Ishikawa (cell line): ENCODE measurements at regions not wholly inside any gene's neighbourhood (a gene's known extent, or its start where the extent isn't known, plus 50 kb on each side); places are given as distances from the start of the nearest gene placed in this dataset.

Experiments
- CEBPB ChIP-seq: IDR thresholded peaks from 2 replicates; pipeline ENCODE4 v1.6.1; 2012
- CREB1 ChIP-seq: IDR thresholded peaks from 2 replicates; pipeline ENCODE4 v1.6.1; 2012; ENCODE audit warnings: low read depth
- EGR1 ChIP-seq: IDR thresholded peaks from 2 replicates; pipeline ENCODE4 v1.6.1; 2012
- EP300 ChIP-seq: IDR thresholded peaks from 2 replicates; pipeline ENCODE4 v1.6.1; 2012; ENCODE audit warnings: borderline replicate concordance
- FOXM1 ChIP-seq: IDR thresholded peaks from 2 replicates; pipeline ENCODE4 v1.6.1; 2012; ENCODE audit warnings: low read depth, borderline replicate concordance
- NFIC ChIP-seq: IDR thresholded peaks from 2 replicates; pipeline ENCODE4 v1.6.1; 2012
- RAD21 ChIP-seq: IDR thresholded peaks from 2 replicates; pipeline ENCODE4 v1.6.1; 2012; ENCODE audit warnings: low read depth
- TAF1 ChIP-seq: IDR thresholded peaks from 2 replicates; pipeline ENCODE4 v1.6.1; 2012; ENCODE audit warnings: low read depth, mild to moderate bottlenecking
- TCF12 ChIP-seq: IDR thresholded peaks from 2 replicates; pipeline ENCODE4 v1.6.1; 2012; ENCODE audit warnings: low read depth
- TEAD4 ChIP-seq: IDR thresholded peaks from 2 replicates; pipeline ENCODE4 v1.6.1; 2012
- YY1 ChIP-seq: IDR thresholded peaks from 2 replicates; pipeline ENCODE4 v1.6.1; 2012; ENCODE audit warnings: low read depth
- ZBTB7A ChIP-seq: IDR thresholded peaks from 2 replicates; pipeline ENCODE4 v1.6.1; 2012; ENCODE audit warnings: low read depth
- TF ChIP-seq, protein P1 (sequence below): IDR thresholded peaks from 2 replicates; pipeline ENCODE4 v1.6.1; 2012
- TF ChIP-seq, protein P2 (sequence below): IDR thresholded peaks from 2 replicates; pipeline ENCODE4 v1.6.1; 2012; ENCODE audit warnings: low read depth, mild to moderate bottlenecking
- TF ChIP-seq, protein P3 (sequence below): IDR thresholded peaks from 2 replicates; pipeline ENCODE4 v1.6.1; 2012

DNA sequence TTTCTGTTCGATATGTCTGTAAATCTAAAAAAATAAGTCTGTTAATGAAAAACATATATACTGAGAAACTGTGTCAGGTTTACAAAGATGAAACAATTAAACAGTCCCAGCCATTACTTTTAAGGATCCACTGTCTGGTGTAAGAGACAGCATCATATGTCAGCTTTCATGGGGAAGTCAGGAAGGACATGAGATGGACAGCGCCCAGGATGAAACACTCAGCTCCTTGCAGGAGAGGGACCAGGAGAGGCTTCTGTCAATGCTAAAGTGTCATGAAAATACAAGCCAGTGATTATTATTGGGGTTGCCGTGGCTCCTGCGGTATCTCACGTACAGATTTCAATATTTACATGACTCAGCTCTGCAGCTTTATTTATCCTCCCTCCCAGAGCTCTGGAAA, 1524.6 kb downstream of the TBC1D22A start:
- TF ChIP-seq CEBPB (no peak), ZBTB7A (no peak), YY1 (no peak), EGR1 (no peak), EP300 (no peak)
- TF ChIP-seq, protein P1, sequence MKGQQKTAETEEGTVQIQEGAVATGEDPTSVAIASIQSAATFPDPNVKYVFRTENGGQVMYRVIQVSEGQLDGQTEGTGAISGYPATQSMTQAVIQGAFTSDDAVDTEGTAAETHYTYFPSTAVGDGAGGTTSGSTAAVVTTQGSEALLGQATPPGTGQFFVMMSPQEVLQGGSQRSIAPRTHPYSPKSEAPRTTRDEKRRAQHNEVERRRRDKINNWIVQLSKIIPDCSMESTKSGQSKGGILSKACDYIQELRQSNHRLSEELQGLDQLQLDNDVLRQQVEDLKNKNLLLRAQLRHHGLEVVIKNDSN, result no peak
- TF ChIP-seq, protein P2, sequence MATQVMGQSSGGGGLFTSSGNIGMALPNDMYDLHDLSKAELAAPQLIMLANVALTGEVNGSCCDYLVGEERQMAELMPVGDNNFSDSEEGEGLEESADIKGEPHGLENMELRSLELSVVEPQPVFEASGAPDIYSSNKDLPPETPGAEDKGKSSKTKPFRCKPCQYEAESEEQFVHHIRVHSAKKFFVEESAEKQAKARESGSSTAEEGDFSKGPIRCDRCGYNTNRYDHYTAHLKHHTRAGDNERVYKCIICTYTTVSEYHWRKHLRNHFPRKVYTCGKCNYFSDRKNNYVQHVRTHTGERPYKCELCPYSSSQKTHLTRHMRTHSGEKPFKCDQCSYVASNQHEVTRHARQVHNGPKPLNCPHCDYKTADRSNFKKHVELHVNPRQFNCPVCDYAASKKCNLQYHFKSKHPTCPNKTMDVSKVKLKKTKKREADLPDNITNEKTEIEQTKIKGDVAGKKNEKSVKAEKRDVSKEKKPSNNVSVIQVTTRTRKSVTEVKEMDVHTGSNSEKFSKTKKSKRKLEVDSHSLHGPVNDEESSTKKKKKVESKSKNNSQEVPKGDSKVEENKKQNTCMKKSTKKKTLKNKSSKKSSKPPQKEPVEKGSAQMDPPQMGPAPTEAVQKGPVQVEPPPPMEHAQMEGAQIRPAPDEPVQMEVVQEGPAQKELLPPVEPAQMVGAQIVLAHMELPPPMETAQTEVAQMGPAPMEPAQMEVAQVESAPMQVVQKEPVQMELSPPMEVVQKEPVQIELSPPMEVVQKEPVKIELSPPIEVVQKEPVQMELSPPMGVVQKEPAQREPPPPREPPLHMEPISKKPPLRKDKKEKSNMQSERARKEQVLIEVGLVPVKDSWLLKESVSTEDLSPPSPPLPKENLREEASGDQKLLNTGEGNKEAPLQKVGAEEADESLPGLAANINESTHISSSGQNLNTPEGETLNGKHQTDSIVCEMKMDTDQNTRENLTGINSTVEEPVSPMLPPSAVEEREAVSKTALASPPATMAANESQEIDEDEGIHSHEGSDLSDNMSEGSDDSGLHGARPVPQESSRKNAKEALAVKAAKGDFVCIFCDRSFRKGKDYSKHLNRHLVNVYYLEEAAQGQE, result no peak

DNA sequence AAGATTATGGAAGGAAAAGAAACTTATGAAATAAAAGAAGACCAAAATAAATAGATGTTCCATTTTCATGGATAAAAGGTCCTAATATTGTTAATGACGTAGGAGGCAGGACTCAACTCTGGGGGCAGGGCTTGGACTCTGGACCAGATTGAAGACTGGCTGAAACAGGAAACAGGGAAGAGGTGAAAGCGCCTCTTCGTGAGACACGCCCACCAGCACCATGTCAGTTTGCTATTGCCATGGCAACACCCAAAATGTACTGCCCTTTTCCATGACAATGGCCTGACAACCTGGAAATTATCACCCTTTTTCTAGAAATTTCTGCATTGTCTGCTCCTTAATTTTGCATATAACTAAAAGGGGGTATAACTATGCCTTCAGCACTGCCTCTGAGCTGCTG, 1522.2 kb downstream of the TBC1D22A start:
- TF ChIP-seq ZBTB7A (no peak), TAF1 (no peak), CREB1 (no peak), YY1 (no peak), NFIC (no peak)
- TF ChIP-seq, protein P2, result no peak

DNA sequence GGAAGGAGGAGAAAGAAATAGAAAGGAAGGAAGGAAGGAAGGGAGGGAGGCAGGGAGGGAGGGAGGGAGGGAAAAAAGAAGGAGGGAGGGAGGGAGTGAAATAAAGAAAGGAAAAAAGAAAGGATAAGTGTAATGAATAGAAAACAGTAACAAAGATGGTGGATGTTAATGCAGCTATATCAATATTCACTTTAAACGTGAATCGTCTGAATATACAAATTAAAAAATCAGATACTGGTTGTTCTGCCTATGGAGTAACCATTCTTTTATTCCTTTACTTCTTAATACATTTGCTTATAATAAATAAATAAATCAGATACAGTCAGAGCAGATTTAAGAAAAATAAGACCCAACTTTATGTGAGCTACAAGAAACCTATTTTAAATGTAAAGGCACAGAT, 1520.4 kb downstream of the TBC1D22A start:
- TF ChIP-seq EGR1, result no peak
- TF ChIP-seq, protein P3, sequence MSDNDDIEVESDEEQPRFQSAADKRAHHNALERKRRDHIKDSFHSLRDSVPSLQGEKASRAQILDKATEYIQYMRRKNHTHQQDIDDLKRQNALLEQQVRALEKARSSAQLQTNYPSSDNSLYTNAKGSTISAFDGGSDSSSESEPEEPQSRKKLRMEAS, result no peak
- no peak for TF ChIP-seq ZBTB7A
- no peak for TF ChIP-seq TEAD4
- TF ChIP-seq TAF1, result no peak
- no peak for TF ChIP-seq RAD21
- TF ChIP-seq EP300, result no peak
- TF ChIP-seq YY1, result no peak

DNA sequence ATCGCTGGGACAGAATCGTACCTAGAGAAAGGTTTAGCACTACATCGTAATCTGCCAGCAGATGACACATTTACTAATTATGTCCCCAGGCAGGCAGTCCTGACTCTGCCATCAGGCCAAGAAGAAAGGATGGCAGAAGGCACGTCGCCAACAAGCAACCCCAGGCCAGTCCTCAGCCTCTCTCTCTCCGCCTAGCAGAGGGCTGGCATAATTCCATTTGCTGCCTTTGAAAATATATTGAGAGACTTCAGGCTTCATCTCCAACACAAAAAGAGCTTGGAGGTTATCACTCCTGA, 1517.0 kb downstream of the TBC1D22A start:
- TF ChIP-seq EP300 (no peak), YY1 (no peak), CREB1 (no peak), TAF1 (no peak), CEBPB (no peak), ZBTB7A (no peak), TCF12 (no peak), NFIC (no peak), RAD21 (no peak), TEAD4 (no peak), FOXM1 (no peak), EGR1 (no peak)
- TF ChIP-seq, protein P1, result no peak
- TF ChIP-seq, protein P2, result no peak
- TF ChIP-seq, protein P3, result no peak

DNA sequence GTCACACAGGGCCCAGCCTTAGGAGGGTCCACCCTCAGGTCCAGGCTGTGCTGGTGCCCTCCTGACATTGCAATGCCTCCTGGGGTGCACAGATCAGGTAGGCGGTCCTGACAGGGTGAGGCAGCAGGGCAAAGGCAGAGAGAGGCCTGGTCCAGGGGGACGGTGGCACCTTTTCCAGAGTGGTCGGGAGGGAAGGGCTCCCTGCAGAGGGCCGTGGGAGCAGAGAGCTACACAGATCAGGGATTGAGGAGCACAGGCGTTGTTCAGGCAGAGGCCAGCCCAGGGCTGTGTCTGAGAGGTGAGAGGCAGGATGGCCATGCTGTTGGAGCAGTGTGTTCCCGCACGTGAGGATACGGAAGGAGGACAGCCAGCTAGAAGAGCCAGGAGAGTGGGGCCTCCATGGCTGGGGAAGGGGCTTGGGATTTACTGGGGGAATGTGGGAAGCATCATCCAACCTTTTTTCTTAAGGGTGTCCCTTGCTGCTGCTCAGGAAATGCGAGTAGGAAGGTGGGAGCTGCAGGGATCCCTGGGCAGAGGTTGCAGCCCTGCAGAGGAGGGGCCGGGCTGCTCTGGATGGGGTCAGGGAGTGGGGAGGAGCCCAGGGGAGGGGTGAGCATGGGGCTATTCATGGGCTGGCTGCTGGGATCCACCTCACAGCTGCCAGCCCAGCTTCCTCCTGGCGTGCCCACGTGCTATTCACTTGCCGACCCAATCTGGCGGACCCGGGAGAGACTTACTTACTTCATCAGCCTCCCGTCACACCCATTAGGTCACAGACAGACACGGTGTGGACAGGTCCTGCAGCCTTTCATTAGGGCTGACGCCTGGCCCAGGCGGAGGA, 1516.4 kb downstream of the TBC1D22A start:
- TF ChIP-seq EGR1, result no peak
- TF ChIP-seq RAD21, result no peak
